OCI-LY1 (cell line): ENCODE measurements at regions not wholly inside any gene's neighbourhood (a gene's known extent, or its start where the extent isn't known, plus 50 kb on each side); places are given as distances from the start of the nearest gene placed in this dataset.

ENCODE experiments used
- H2AFZ ChIP-seq: fragments of 200-600 bp; sonication (generic), shearing (Covaris generic); 2 replicates; pipeline ENCODE4 v1.6.0; 2014; ENCODE audit warnings: antibody characterized with exemption, mild to moderate bottlenecking, low read length
- H3F3A ChIP-seq: fragments of 200-600 bp; sonication (generic), shearing (Covaris generic); 2 replicates; pipeline ENCODE4 v1.6.0; 2014; ENCODE audit warnings: mild to moderate bottlenecking, antibody characterized with exemption, low read length, moderate library complexity; ENCODE audit not compliant: insufficient read depth
- H3K27ac ChIP-seq: fragments of 200-600 bp; sonication (generic); 2 replicates; pipeline ENCODE4 v1.5.1; 2014; ENCODE audit warnings: low read length, mixed run types, mild to moderate bottlenecking, low read depth; ENCODE audit not compliant: poor library complexity, severe bottlenecking
- H3K27me3 ChIP-seq: fragments of 200-600 bp; sonication (generic); 2 replicates; pipeline ENCODE4 v1.6.0; 2014; ENCODE audit warnings: antibody characterized with exemption, mild to moderate bottlenecking, low read length, moderate library complexity; ENCODE audit not compliant: insufficient read depth
- H3K36me3 ChIP-seq: fragments of 200-600 bp; sonication (generic); 2 replicates; pipeline ENCODE4 v1.6.1; 2014; ENCODE audit warnings: mild to moderate bottlenecking, antibody characterized with exemption, low read length, moderate library complexity, mixed read lengths; ENCODE audit not compliant: insufficient read depth
- H3K4me1 ChIP-seq: fragments of 200-600 bp; sonication (generic); 2 replicates; pipeline ENCODE4 v1.5.1; 2014; ENCODE audit warnings: mild to moderate bottlenecking, low read length, moderate library complexity; ENCODE audit not compliant: insufficient read depth, severe bottlenecking
- H3K4me2 ChIP-seq: fragments of 200-600 bp; sonication (generic), shearing (Covaris generic); 2 replicates; pipeline ENCODE4 v1.6.1; 2014; ENCODE audit warnings: low read length
- H3K4me3 ChIP-seq: fragments of 200-600 bp; sonication (generic); 2 replicates; pipeline ENCODE4 v1.5.1; 2014; ENCODE audit warnings: low read length, low read depth, mild to moderate bottlenecking, mixed read lengths; ENCODE audit not compliant: poor library complexity, severe bottlenecking
- H3K79me2 ChIP-seq: fragments of 200-600 bp; shearing (Covaris generic); 2 replicates; pipeline ENCODE4 v1.6.1; 2016; ENCODE audit warnings: mixed run types, low read length, mixed read lengths; ENCODE audit not compliant: insufficient read depth
- H3K9ac ChIP-seq: fragments of 200-600 bp; sonication (generic), shearing (Covaris generic); 2 replicates; pipeline ENCODE4 v1.6.1; 2014; ENCODE audit warnings: mild to moderate bottlenecking, low read length, mixed read lengths
- H3K9me2 ChIP-seq: fragments of 200-600 bp; sonication (generic), shearing (Covaris generic); 2 replicates; pipeline ENCODE4 v1.6.1; 2014; ENCODE audit warnings: low read depth, mild to moderate bottlenecking, low read length, mixed read lengths
- H3K9me3 ChIP-seq: fragments of 200-600 bp; shearing (Covaris generic); 2 replicates; pipeline ENCODE4 v1.6.1; 2014; ENCODE audit warnings: low read length, mixed read lengths
- H4K20me1 ChIP-seq: fragments of 200-600 bp; sonication (generic), shearing (Covaris generic); 2 replicates; pipeline ENCODE4 v1.6.0; 2016; ENCODE audit warnings: mild to moderate bottlenecking, low read length; ENCODE audit not compliant: insufficient read depth
- EZH2 ChIP-seq: fragments of 200-600 bp; sonication (generic), shearing (Covaris generic); IDR thresholded peaks from 2 replicates; pipeline ENCODE4 v1.8.0; 2017; ENCODE audit warnings: borderline replicate concordance, mixed run types, mild to moderate bottlenecking, antibody characterized with exemption, low read length, moderate library complexity, mixed read lengths
- TF ChIP-seq, protein P1 (sequence below): fragments of 200-600 bp; sonication (generic), shearing (Covaris generic); IDR thresholded peaks from 2 replicates; pipeline ENCODE4 v1.5.1; 2017; ENCODE audit warnings: mild to moderate bottlenecking, antibody characterized with exemption, low read length, moderate library complexity, mixed read lengths

DNA sequence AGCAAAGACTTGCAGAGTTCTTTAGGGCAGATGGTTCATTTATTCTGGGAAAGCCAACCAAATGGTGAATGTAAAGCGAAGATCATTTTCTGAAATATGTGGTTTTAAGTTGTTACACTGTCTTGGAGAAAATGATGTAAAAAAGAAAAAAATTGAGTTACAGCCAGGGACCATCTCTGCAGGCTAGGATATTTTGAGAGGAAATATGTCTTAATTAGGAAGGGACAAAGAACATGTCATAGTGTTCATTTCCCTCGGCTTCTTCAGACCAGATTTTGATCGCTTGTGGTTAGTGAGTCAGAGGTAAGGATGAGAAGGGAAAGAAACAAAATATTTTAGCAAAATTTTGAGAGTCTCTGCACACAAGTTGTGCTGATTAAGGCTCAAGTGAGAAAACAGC is 59.0 kb upstream of the C1QTNF7 start:
- no peak overlapping the region for H3K27ac ChIP-seq
- H3K4me2 ChIP-seq: no peak overlapping the region
- no peaks in the 10 kb centered on the region for H4K20me1 ChIP-seq
- H3K9me2 ChIP-seq: no peaks in the 10 kb centered on the region
- no peaks in the 10 kb centered on the region for H3F3A ChIP-seq
- TF ChIP-seq, protein P1, sequence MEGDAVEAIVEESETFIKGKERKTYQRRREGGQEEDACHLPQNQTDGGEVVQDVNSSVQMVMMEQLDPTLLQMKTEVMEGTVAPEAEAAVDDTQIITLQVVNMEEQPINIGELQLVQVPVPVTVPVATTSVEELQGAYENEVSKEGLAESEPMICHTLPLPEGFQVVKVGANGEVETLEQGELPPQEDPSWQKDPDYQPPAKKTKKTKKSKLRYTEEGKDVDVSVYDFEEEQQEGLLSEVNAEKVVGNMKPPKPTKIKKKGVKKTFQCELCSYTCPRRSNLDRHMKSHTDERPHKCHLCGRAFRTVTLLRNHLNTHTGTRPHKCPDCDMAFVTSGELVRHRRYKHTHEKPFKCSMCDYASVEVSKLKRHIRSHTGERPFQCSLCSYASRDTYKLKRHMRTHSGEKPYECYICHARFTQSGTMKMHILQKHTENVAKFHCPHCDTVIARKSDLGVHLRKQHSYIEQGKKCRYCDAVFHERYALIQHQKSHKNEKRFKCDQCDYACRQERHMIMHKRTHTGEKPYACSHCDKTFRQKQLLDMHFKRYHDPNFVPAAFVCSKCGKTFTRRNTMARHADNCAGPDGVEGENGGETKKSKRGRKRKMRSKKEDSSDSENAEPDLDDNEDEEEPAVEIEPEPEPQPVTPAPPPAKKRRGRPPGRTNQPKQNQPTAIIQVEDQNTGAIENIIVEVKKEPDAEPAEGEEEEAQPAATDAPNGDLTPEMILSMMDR: no peak
- TF ChIP-seq EZH2: no peak
- no peaks in the 10 kb centered on the region for H3K36me3 ChIP-seq
- H3K9me3 ChIP-seq: no peaks in the 10 kb centered on the region
- H3K79me2 ChIP-seq: no peaks in the 10 kb centered on the region
- no peak overlapping the region for H2AFZ ChIP-seq
- no peak overlapping the region for H3K9ac ChIP-seq
- H3K4me1 ChIP-seq: no peaks in the 10 kb centered on the region
- no peak overlapping the region for H3K4me3 ChIP-seq
- H3K27me3 ChIP-seq: no peaks in the 10 kb centered on the region

DNA sequence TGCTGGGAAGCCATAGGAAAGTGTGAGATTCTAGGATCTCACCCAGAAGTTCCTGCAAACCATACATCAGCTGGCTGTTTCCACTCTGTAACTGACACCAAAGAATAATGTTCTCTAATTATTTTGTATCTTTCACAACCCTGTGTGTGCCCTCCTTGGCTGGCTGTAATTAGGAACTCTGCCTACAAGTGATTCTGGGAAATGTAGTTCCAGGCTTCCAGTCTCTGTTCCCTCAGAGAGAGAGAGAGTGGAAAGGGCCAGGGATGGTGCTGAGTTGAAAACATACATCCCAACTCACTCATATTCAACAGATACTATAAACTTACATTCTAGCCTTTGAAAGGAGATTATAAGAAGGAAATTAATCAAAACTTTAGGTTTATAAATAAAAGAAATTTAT is 57.5 kb upstream of the C1QTNF7 start:
- Histone ChIP-seq H3K27ac (no peak overlapping the region), H3K4me2 (no peak overlapping the region), H3K9ac (no peak overlapping the region)

DNA sequence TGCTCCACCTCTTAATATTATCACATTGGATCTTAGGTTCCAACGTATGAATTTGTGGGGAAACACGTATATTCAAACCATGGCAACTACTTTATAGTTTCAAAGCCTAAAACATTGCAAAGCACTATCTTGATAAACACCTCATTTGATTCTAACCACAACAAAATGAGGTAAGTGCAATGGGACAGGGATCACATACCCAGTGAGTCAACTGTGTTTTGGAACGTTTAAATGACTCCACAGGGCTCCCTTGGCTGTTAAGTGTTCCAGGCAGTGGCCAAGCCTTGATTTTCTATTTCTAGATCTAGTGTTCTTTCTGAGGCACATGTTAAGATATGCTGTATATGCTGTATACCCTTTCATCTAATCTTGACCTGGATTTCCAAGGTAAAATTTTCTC is 54.5 kb upstream of the C1QTNF7 start:
- H3K36me3 ChIP-seq: no peaks in the 10 kb centered on the region
- H3F3A ChIP-seq: no peaks in the 10 kb centered on the region
- H3K4me2 ChIP-seq: no peak overlapping the region
- H2AFZ ChIP-seq: no peak overlapping the region
- no peaks in the 10 kb centered on the region for H3K79me2 ChIP-seq
- H3K27ac ChIP-seq: no peak overlapping the region
- H3K9me2 ChIP-seq: no peaks in the 10 kb centered on the region
- no peak overlapping the region for H3K9ac ChIP-seq
- TF ChIP-seq, protein P1: no peak
- TF ChIP-seq EZH2: no peak
- H3K4me1 ChIP-seq: no peaks in the 10 kb centered on the region
- no peak overlapping the region for H3K4me3 ChIP-seq
- no peaks in the 10 kb centered on the region for H3K9me3 ChIP-seq
- no peaks in the 10 kb centered on the region for H4K20me1 ChIP-seq
- H3K27me3 ChIP-seq: no peaks in the 10 kb centered on the region

More for the DNA sequence above, 57.5 kb upstream of the C1QTNF7 start:
- no peaks in the 10 kb centered on the region for H3K4me1 ChIP-seq
- H3K9me2 ChIP-seq: no peaks in the 10 kb centered on the region
- H4K20me1 ChIP-seq: no peaks in the 10 kb centered on the region
- no peaks in the 10 kb centered on the region for H3K79me2 ChIP-seq
- TF ChIP-seq, protein P1: no peak
- TF ChIP-seq EZH2: no peak
- H3F3A ChIP-seq: no peaks in the 10 kb centered on the region
- no peak overlapping the region for H3K4me3 ChIP-seq
- no peaks in the 10 kb centered on the region for H3K36me3 ChIP-seq
- H3K9me3 ChIP-seq: no peaks in the 10 kb centered on the region
- no peak overlapping the region for H2AFZ ChIP-seq
- no peaks in the 10 kb centered on the region for H3K27me3 ChIP-seq
